Neural cell (in vitro differentiated cells): ENCODE measurements at regions not wholly inside any gene's neighbourhood (a gene's known extent, or its start where the extent isn't known, plus 50 kb on each side); places are given as distances from the start of the nearest gene placed in this dataset.

Experiments used
- CTCF ChIP-seq: fragments of 450-650 bp; IDR thresholded peaks from 2 replicates; pipeline ENCODE4 v1.5.1; 2014; ENCODE audit warnings: antibody characterized with exemption, mild to moderate bottlenecking, moderate library complexity; ENCODE audit not compliant: poor library complexity, severe bottlenecking
- EP300 ChIP-seq: fragments of 450-650 bp; conservative IDR thresholded peaks from 2 replicates; pipeline ENCODE4 v1.6.1; 2014; ENCODE audit warnings: antibody characterized with exemption, mild to moderate bottlenecking, moderate library complexity; ENCODE audit not compliant: poor library complexity, severe bottlenecking
- EZH2 ChIP-seq: fragments of 200-600, 300-800 bp; shearing (Covaris generic), sonication (generic); IDR thresholded peaks from 2 replicates; pipeline ENCODE4 v1.6.1; 2014; ENCODE audit warnings: antibody characterized with exemption, low read length, borderline replicate concordance, mild to moderate bottlenecking; ENCODE audit not compliant: insufficient read depth, poor library complexity, severe bottlenecking
- MXI1 ChIP-seq: fragments of 450-650 bp; conservative IDR thresholded peaks from 2 replicates; pipeline ENCODE4 v1.6.1; 2014; ENCODE audit warnings: antibody characterized with exemption, mild to moderate bottlenecking; ENCODE audit not compliant: poor library complexity, severe bottlenecking
- POLR2AphosphoS5 ChIP-seq: IDR thresholded peaks from 2 replicates; pipeline ENCODE4 v1.6.1; 2012
- RAD21 ChIP-seq: fragments of 450-650 bp; conservative IDR thresholded peaks from 2 replicates; pipeline ENCODE4 v1.6.1; 2014; ENCODE audit warnings: antibody characterized with exemption, mild to moderate bottlenecking, moderate library complexity
- SMC3 ChIP-seq: fragments of 450-650 bp; conservative IDR thresholded peaks from 2 replicates; pipeline ENCODE4 v1.6.1; 2014; ENCODE audit warnings: antibody characterized with exemption, mild to moderate bottlenecking, moderate library complexity; ENCODE audit not compliant: poor library complexity
- TAF1 ChIP-seq: IDR thresholded peaks from 2 replicates; pipeline ENCODE4 v1.6.1; 2012; ENCODE audit warnings: low read depth

GRCh38 chr5:152151940-152152339, 227.3 kb upstream of the GLRA1 start:
- TF ChIP-seq CTCF (no peak), EZH2 (no peak), RAD21 (no peak), POLR2AphosphoS5 (no peak), EP300 (no peak), MXI1 (no peak), SMC3 (no peak), TAF1 (no peak)
